ENCODE measurements at regions not wholly inside any gene's neighbourhood (a gene's known extent, or its start where the extent isn't known, plus 50 kb on each side); places are given as distances from the start of the nearest gene placed in this dataset.

DNA sequence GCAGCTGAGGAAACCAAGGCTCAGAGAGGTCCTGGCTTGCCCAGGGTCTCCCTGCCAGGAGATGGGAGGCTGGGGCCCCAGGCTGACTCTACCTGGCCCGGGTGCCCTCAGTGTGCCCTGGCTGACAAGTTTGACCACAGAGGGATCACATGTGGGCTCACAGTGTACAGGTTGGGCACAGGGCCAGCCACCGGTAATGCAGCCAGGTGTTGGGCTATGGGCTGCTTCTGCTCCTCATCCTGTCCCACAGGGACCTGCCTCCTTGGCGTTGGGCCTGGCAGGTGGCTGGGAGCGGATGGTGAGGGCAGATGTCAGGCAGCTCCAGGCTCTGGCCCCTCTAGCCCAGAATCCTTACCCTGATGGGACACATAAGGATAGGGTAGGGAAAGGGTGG, 250.5 kb downstream of the LOXHD1 start:
- DNase-seq (ENCODE audit: low spot score) = no peak
- Histone ChIP-seq H3K4me3 (ENCODE audit: low read depth, low read length, poor library complexity, severe bottlenecking) (no peak overlapping the region), H3K36me3 (ENCODE audit: insufficient read depth, low read length, poor library complexity, severe bottlenecking) (no peaks in the 10 kb centered on the region), H3K27ac (ENCODE audit: low read depth, low read length, poor library complexity, severe bottlenecking) (no peak overlapping the region), H3K9me3 (ENCODE audit: low read depth, low read length, poor library complexity, severe bottlenecking) (no peaks in the 10 kb centered on the region), H3K27me3 (replicated peaks; ENCODE audit: insufficient read depth, low read depth, low read length, poor library complexity) (no peaks in the 10 kb centered on the region), H3K4me1 (ENCODE audit: insufficient read depth, low read length, poor library complexity, severe bottlenecking) (no peaks in the 10 kb centered on the region)
- intact Hi-C loops (cut with micrococcal nuclease; ENCODE audit: unreplicated experiment) = no loop called here
- ChIA-PET CTCF (no interaction called here), POLR2A (ENCODE audit: low non-redundant PET) (no interaction called here)
- no TSS peak for BruUV-seq (replicated peaks)
- TF ChIP-seq, protein P1, sequence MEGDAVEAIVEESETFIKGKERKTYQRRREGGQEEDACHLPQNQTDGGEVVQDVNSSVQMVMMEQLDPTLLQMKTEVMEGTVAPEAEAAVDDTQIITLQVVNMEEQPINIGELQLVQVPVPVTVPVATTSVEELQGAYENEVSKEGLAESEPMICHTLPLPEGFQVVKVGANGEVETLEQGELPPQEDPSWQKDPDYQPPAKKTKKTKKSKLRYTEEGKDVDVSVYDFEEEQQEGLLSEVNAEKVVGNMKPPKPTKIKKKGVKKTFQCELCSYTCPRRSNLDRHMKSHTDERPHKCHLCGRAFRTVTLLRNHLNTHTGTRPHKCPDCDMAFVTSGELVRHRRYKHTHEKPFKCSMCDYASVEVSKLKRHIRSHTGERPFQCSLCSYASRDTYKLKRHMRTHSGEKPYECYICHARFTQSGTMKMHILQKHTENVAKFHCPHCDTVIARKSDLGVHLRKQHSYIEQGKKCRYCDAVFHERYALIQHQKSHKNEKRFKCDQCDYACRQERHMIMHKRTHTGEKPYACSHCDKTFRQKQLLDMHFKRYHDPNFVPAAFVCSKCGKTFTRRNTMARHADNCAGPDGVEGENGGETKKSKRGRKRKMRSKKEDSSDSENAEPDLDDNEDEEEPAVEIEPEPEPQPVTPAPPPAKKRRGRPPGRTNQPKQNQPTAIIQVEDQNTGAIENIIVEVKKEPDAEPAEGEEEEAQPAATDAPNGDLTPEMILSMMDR (conservative IDR thresholded peaks at IDR 0.05; ENCODE audit: low read depth, low read length) = no peak
- no peak for TF ChIP-seq EZH2 (IDR thresholded peaks at IDR 0.05; ENCODE audit: borderline replicate concordance, low read depth, low read length, poor library complexity, severe bottlenecking)

DNA sequence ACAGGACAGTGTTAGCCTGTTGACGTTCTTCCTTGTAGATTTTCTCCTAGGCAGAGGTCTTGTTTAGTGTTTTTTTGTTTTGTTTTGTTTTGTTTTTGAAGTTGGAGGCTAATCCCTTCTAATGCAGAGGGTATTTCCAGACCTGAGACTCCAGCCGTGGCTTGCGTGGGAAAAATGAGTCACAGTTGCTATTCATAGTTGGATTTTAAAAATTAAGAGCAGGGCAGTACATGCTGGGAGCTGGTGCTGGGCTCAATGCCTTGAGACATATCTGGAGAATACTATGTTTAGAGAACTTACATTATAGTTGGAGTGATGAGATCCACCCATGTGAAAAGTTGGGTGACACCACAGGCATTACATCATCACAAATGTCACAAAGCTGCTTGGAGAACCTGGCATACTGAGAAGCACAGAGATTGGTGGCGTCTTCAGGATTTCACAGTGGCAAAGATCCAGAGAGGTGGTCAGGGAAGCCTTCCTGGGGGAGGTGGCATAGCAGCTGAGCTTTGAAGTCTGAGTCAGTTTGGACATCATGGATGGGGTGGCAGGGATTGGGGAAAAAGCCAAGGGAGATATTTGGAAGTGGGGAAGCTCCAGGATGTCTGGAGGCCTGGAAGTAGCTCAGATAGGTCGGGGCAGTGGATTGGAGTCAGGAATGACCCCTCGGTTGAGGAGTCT, 249.4 kb downstream of the LOXHD1 start:
- intact Hi-C loops (cut with micrococcal nuclease; ENCODE audit: unreplicated experiment) = no loop called here

GRCh38 chr18:46408334-46408987, 248.6 kb downstream of the LOXHD1 start:
- TF ChIP-seq EZH2 (IDR thresholded peaks at IDR 0.05; ENCODE audit: borderline replicate concordance, low read depth, low read length, poor library complexity, severe bottlenecking) = no peak
- TF ChIP-seq, protein P1 (conservative IDR thresholded peaks at IDR 0.05; ENCODE audit: low read depth, low read length) = peak; percentile 24; the same call in 1 of the 2 replicates
- no TSS peak for BruUV-seq (replicated peaks)
- CTCF ChIA-PET = interaction anchor here (0.6 to 1.0 kb wide), 3 partner anchors 127 to 250 kb away, joined by 3 read pairs; no protein-coding TSS in a partner anchor
- H3K4me1 ChIP-seq (ENCODE audit: insufficient read depth, low read length, poor library complexity, severe bottlenecking) = peaks cover 7% of the 10 kb centered on the region
- POLR2A ChIA-PET (ENCODE audit: low non-redundant PET) = no interaction called here
- no peak overlapping the region for H3K4me3 ChIP-seq (ENCODE audit: low read depth, low read length, poor library complexity, severe bottlenecking)
- no peak overlapping the region for H3K27ac ChIP-seq (ENCODE audit: low read depth, low read length, poor library complexity, severe bottlenecking)
- intact Hi-C loops (cut with micrococcal nuclease; ENCODE audit: unreplicated experiment) = no loop called here
- H3K36me3 ChIP-seq (ENCODE audit: insufficient read depth, low read length, poor library complexity, severe bottlenecking) = no peaks in the 10 kb centered on the region
- no peak for DNase-seq (ENCODE audit: low spot score)
- H3K27me3 ChIP-seq (replicated peaks; ENCODE audit: insufficient read depth, low read depth, low read length, poor library complexity) = no peaks in the 10 kb centered on the region
- no peaks in the 10 kb centered on the region for H3K9me3 ChIP-seq (ENCODE audit: low read depth, low read length, poor library complexity, severe bottlenecking)

More for the DNA sequence above, 249.4 kb downstream of the LOXHD1 start:
- POLR2A ChIA-PET (ENCODE audit: low non-redundant PET) = no interaction called here
- Histone ChIP-seq H3K27me3 (replicated peaks; ENCODE audit: insufficient read depth, low read depth, low read length, poor library complexity) (no peaks in the 10 kb centered on the region), H3K36me3 (ENCODE audit: insufficient read depth, low read length, poor library complexity, severe bottlenecking) (no peaks in the 10 kb centered on the region), H3K9me3 (ENCODE audit: low read depth, low read length, poor library complexity, severe bottlenecking) (no peaks in the 10 kb centered on the region), H3K27ac (ENCODE audit: low read depth, low read length, poor library complexity, severe bottlenecking) (no peak overlapping the region), H3K4me3 (ENCODE audit: low read depth, low read length, poor library complexity, severe bottlenecking) (no peak overlapping the region), H3K4me1 (ENCODE audit: insufficient read depth, low read length, poor library complexity, severe bottlenecking) (peaks cover 3% of the 10 kb centered on the region)
- TF ChIP-seq, protein P1 (conservative IDR thresholded peaks at IDR 0.05; ENCODE audit: low read depth, low read length) = no peak
- TF ChIP-seq EZH2 (IDR thresholded peaks at IDR 0.05; ENCODE audit: borderline replicate concordance, low read depth, low read length, poor library complexity, severe bottlenecking) = no peak
- CTCF ChIA-PET = interaction anchor here (0.6 to 1.0 kb wide), 3 partner anchors 126 to 251 kb away, joined by 3 read pairs; no protein-coding TSS in a partner anchor
- DNase-seq (ENCODE audit: low spot score) = no peak
- BruUV-seq (replicated peaks) = no TSS peak

Data from A673 (cell line).